GM18508 (cell line): ENCODE measurements at regions not wholly inside any gene's neighbourhood (a gene's known extent, or its start where the extent isn't known, plus 50 kb on each side); places are given as distances from the start of the nearest gene placed in this dataset.
"Not testable (repeated sequence)": the region's sequence is repeated elsewhere in the genome, so short reads cannot be mapped to it uniquely, and the experiment has no call there.

Source experiments
- ATAC-seq: cut with Tn5 transposase; IDR thresholded peaks from one replicate; pipeline ENCODE4 v1.9.1; 2021; ENCODE audit warnings: moderate number of reproducible peaks; ENCODE audit not compliant: insufficient read depth, unreplicated experiment

DNA sequence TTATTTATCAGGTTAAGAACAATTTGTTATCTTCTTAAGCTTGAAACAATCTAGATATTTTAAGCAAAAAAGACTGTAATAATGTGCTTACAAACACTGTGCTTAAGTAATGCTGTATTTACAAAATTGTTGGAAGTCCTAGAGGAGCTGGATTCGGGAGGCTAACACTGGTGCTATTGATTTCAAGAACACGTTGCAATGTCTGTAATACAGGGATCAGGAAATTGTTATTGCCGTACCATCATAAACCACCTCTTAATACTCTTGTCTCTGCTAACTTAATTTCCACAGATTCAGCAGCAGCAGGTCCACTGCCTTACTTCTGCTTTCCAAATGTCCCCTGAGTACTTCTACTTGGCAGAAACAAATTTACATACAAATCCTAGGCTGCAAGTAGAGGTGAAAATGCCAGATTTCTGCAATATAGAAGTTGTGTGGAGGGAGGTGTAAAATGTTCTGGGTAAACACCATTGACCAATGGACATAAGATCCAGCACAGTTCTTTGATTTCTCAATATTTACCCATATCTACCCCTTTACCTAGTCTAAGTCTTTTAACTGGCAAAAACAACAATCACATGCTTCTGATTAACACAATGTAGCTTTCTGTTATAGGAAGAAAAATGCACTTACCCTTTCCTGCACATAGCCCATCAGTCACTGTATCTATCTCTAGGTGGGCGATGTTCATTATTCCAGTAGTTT lies 663.4 kb downstream of the TMTC2 start:
- ATAC-seq, result no peak

DNA sequence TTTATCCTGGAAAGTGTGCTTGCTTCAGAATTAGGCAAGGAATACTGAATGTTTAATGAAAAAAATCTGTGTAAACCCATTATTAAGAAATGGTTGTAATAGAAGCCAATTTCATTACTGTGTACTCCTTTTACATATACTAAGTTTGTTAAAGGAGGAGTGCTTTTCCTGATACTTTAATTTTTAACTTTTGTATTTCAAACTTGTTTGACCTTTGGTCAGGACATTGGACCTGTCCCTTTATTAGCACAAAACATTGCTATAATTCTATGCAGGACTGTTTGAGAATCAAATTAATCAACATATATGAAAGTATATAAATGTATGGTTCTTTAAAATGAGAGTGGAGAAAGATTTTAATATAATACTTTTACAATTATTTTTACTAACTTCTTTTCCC lies 659.6 kb downstream of the TMTC2 start:
- no peak for ATAC-seq

DNA sequence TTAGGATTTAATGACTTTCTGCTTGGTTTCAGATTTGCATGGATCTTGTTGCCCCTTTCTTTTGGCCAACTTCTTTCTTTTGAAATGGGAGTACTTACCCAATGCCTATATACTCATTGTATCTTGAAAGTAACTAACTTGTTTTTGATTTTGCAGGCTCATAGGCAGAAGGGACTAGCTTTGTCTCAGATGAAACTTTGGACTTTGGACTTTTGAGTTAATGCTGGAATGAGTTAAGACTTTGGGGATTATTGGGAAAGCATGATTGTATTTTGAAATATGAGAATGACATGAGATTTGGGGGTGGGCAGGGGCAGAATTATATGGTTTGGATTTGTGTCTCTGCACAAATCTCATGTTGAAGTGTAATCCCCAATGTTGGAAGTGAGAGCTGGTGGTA lies 657.1 kb downstream of the TMTC2 start:
- ATAC-seq, result no peak

DNA sequence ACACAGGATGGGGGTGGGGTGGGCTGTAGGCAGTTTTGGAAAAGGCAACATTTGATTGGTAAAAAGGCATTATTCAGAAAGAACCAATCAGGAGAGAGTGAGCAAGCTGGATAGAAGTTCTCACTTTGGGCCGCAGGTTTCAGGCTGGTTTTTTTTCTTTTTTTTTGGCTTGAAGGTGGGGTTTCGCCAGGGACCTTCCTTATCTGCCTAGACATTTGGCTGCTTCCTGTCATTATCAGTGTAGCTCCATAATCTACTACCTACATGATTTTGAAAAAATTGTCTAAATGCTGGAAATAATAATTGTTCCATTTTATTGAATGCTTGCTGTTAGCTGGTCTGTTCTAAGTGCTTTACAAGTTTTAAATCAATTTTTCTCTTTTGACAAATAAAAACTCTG lies 649.0 kb downstream of the TMTC2 start:
- ATAC-seq, result no peak

DNA sequence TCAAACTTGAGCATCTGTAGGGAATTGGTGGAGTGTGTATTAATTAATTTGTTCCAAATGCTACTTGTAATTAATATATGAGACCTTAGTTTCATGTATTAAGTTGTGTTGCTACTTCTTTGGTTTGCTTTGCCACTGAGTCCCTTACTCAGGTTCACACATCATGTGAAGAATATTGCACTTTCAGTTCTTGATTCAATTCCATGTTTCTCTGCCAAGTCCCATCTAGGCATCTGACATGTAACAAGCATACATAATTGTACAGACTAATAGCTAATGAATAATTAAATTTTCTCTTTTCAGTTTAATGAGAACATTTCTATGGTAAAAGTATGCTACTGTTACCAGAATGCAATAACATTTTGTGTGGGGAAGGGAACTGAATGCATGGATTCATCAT lies 640.0 kb downstream of the TMTC2 start:
- no peak for ATAC-seq

DNA sequence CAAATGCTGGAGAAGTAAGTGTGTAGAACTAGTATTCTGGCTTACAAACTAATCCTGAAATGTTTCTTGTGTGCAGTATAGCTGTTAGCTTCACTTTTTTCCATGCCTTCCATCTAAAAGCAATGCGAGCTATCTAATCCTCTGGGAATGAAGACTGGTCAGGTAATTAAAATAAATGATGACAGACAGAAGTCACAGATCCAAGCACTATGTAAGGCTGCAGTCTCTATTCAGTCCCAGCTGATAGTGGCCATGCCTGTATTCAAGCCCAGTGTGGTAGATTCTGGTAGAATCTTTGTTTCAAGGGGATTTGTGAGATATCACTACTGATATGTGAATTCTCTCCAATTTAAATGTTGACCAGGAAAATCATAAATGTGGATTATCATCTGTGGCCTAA lies 637.2 kb downstream of the TMTC2 start:
- ATAC-seq, result no peak

DNA sequence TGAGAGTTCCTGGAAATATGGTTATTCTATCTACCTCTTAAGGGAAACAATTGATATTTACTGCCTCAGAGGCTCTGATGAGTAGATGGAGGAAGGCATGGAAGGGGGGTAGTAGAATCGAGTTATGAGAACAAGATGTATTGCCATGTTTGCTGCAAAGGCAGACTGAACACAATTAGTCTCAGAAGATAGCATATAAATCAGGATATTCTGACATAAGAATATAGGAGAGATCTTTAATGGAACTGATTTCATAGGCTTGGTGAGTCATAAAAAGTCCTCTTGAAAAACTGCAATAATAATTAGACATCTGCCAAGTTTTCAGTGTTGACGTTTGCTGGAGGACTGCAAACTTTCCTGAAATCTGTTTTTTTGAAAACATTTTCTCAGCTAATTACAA lies 636.1 kb downstream of the TMTC2 start:
- no peak for ATAC-seq

DNA sequence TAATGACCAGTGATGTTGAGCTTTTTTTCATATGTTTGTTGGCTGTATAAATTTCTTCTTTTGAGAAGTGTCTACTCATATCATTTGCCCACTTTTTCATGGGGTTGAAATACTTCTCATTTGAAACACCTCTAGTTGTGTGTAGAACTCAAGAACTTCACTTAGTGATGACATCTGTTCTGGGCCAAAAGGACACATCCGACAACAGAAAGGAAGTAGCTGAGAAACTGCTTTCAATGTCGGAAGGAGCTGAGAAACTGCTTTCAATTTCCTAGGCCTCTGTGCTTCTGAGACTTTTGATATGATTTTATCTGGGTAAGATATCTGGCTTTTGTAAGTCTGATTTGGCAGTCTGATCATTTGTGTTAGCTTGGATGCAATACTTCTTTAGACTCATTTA lies 635.3 kb downstream of the TMTC2 start:
- ATAC-seq, result no peak

DNA sequence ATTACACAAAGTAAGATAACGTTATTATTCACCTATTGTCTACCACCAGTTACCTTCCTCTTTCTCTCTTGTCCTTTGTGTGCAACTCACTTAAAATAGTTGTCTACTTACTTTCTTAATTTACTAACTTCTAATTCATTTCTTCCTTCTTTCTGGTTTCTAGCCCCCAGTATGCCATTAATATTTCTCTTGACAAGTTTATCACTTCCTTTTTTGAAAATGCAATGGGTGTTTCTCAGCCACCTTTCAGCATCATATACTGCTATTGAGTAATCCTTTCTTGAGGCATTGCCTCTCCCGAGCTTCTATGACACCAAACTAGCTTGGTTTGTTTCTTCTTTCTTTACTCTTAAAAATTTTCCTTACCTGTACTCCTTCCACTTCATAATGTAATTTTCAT lies 633.6 kb downstream of the TMTC2 start:
- ATAC-seq, result no peak

DNA sequence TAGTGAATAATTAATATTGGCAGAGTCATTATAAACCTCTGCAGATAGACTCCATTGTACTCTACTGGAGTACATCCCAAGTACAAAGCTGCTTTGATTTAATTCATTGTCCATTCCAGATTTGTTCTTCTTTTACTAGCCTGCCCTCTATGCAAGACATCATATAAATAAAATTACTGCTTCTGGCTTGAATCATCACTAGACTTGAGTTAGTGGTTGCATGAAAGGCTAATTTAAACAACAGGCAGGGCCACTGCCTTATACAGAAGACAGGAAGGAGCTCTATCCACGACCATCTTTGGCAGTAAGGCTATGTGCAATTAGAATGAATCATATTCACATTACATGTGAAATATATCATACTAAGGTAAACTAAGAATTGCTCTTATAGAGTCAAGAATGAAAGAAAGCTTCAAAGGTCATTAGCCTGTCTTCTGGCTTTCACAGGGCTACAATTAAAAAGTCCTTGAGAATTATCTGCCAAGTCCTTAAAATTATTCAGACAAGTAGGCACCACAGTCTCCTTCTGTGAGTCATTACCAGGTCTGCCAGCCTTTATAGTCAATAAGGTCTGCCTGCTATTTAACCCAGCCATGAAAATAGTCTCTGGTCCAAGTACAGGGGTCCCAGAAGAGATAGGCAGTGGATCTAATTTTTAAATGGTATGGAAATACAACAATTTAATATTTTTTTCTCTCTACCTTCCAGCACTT lies 631.8 kb downstream of the TMTC2 start:
- ATAC-seq, result no peak

DNA sequence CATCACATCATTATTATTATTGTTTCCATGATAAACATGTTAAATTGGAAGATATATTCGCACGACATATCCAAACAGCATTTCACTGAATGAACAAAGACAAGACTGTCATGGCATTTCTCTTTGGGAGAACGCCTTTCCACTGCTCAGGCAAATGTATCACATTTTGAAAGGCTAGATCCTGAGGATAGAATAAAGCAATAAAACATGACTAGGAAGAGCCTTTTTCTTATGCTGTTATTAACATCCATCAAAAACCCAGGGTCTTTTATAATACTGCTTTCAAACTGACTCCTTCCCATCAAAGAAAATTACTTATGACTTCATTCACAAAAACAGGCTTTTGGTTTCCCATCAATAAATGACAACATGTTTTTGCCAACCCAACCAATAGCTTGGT lies 630.9 kb downstream of the TMTC2 start:
- ATAC-seq, result no peak

DNA sequence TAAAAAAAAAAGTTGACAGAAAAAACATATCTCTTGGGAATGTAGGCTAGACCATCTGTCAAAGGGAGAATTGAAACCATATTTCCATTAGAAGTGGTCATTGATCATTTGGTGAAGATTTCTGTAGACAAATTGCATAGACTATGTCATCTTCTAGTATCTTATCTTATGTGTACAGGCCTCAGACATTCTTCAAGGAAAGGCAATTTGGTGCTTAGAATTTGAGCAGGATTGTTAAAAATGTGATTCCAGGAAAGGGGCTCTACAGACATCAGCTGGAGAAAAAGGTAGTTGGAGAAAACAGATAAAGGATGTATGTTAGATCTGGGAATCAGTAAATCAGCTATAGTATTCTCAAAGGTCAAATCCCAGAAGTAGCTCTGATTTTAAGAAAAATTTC lies 627.1 kb downstream of the TMTC2 start:
- ATAC-seq, result no peak

DNA sequence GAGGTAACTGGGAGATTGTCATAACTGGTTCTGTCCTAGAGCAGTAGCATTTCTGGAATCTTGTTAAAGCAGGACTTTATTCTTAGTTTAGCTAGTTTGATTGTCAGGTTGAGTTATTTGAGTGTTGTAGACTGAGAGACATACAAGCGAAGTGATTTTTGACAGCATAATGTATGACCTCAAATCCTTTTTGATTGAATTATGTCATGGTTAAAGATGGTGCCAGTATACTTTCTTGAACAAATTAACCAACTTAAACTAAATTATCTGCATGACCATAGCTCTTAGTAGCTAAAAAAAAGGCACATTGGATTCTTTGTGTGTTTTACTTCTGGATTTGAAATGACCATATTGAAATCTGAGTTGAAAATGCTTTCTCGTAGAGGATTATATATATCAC lies 626.6 kb downstream of the TMTC2 start:
- ATAC-seq, result no peak

DNA sequence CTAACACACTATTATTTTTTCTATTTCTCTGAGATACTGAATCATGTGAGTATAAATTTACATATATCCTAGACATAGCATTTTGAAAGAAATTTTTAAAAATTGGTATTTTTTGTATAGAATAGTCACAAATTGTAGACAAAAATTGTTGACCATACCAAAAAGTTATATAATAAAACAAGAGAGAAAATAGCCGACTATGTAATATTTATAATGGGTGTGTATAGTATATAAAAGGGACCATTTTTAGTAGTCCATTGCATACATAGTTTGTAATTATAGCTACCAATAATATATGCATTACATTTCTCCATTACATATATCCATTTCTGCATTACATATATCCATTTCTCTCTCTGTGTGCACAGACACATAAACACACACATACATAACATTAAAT lies 590.2 kb downstream of the TMTC2 start:
- ATAC-seq, result no peak

DNA sequence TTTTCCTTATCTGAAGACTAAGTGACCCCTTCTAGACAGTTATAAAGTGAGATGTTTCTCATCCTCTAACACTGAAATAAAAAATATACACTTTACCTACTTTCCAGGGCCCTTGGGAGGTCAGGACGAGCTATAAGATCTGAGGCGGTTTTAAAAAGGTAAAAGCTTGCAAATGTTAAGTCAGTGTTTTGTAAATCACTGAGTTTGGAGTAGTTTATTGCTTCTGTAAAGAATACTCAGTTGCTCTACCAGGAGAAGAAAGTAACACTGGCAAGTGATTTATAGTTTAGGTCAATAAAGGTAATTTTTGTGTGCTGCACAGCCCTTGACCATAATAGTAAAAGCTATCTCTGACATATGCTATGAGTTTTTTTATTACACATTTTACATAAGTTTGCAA lies 584.5 kb downstream of the TMTC2 start:
- ATAC-seq, result no peak

DNA sequence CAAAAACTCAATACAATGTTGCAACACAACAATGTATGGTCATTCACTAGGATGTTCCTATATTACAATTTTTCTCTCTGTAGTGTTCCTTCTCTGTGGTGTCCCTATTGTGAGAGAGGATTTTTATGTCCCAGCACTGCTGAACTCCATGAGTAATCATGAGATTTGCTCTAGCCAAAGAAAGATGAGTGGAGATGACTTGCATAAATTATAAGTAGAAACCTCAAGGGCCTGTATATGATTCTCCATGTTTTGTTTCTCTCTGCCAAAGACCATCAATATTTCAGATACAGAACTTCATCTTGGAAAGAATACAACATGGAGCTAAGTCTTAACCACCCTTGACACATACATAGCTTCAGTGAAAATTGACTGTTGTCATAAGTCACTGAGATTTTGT lies 579.1 kb downstream of the TMTC2 start:
- ATAC-seq, result no peak

DNA sequence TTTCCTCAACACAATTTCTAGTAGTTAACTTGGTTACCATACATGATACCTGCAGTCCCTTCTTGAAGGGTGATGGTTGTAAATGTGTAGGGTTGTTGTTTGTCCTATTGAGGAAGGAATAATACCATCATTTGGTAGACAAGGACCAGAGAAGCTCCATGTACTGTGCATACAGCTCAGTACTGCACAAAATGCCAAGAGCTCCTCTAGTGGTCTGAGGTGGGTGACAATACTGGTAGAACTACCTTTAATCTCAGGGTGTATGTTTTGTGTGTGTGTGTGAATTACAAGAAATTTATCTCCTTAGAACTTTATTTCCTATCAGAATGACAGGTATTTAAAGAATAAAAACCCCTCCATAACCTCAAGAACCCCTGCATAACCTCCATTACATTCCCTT lies 575.3 kb downstream of the TMTC2 start:
- no peak for ATAC-seq

DNA sequence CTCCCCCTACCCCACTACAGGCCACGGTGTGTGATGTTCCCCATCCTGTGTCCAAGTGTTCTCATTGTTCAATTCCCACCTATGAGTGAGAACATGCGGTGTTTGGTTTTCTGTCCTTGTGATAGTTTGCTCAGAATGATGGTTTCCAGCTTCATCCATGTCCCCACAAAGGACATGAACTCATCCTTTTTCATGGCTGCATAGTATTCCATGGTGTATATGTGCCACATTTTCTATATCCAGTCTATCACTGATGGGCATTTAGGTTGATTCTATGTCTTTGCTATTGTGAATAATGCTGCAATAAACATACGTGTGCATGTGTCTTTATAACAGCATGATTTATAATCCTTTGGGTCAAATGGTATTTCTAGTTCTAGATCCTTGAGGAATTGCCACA lies 573.4 kb downstream of the TMTC2 start:
- ATAC-seq, result not testable (repeated sequence)

DNA sequence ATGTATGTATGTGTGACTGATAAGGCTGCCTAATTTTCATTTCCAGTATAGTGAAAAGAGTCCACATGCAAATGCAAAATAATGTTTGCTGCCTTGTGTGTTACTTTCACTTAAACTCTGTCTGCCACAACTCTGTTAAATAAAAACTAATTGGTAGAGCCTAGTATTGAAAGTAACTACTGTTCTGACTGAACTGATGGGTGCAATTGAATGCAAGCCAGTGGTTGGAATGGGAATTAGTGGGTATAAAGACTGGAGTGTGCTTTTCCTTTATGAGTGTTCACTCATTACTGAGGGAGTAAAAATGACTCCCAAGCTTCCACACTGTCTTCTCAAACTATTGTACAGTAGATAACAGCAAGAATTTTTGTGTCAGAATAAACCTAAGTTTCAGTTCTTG lies 571.0 kb downstream of the TMTC2 start:
- ATAC-seq, result no peak

DNA sequence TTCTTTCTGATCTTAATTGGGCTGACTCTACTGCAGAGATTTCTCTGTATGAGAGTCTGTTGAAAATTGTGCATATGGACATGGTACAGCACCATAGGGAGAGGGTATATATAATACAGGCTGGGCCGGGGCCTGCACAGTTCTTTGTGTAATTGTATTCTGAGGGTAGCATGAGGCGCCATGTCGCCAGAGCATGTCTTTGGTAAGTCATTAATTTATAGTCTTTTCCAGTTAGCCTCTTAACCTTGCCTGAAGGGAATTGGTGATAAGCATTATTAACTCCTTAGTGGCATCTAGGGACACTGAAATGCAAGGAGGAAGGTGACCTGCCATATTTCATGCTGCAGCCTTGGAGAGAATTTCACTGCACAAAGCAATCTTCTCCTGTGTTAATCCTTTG lies 569.9 kb downstream of the TMTC2 start:
- no peak for ATAC-seq

DNA sequence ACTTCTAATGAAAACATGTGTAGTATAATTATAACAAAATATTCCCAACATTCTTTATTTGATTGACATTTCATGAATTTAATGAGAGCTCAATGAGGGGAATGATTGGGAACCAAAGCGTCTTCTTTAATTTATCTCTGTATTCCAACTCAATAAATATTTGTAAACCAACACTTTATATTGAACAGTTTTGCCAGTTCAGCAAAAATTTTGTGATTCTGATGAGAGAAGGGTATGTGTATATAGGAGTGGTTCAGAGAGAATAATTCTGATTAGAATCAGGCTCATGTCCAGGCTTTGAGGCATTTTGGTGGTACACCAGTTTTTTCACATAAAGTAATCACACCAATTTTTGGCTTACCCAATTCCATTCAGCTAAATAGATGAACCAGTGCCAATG lies 564.2 kb downstream of the TMTC2 start:
- ATAC-seq, result no peak

DNA sequence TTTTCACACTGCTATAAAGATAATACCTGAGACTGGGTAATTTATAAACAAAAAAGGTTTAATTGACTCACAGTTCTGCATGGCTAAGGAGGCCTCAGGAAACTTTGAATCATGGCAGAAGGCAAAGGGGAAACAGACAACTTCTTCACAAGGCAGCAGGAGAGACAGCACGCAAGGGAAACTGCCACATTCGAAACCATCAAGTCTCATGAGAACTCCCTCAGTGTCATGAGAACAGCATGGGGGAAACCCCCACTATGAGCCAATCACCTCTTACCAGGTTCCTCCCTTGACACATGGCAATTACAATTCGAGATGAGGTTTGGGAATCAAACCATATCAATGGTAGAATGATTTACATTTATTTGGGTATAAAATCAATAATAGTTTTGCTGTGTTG lies 558.5 kb downstream of the TMTC2 start:
- no peak for ATAC-seq
